NCI-H187 treated with DMSO at 0.1 percent for 48 hours (cell line): ENCODE measurements at regions not wholly inside any gene's neighbourhood (a gene's known extent, or its start where the extent isn't known, plus 50 kb on each side); places are given as distances from the start of the nearest gene placed in this dataset.

ENCODE experiments used
- DNase-seq: peaks from one replicate; lab custom pipeline; 2025; lab: John Stamatoyannopoulos, UW

- no peak for DNase-seq
Observed at GRCh38 chr7:25279705-25280104, 51.4 kb upstream of the NPVF start.

GRCh38 chr7:25280181-25280580 is 51.9 kb upstream of the NPVF start:
- DNase-seq = no peak

GRCh38 chr7:25282194-25282593 is 53.9 kb upstream of the NPVF start:
- no peak for DNase-seq

- DNase-seq = no peak
Observed at GRCh38 chr7:25286756-25287155, 58.5 kb upstream of the NPVF start.

- DNase-seq = no peak
Observed at GRCh38 chr7:25287291-25287690, 59.0 kb upstream of the NPVF start.

- DNase-seq = no peak
Observed at GRCh38 chr7:25288556-25289307, 60.4 kb upstream of the NPVF start.

- no peak for DNase-seq
Observed at GRCh38 chr7:25289518-25289917, 61.2 kb upstream of the NPVF start.

- DNase-seq = no peak
Observed at GRCh38 chr7:25294624-25295023, 66.3 kb upstream of the NPVF start.

- DNase-seq = no peak
Observed at GRCh38 chr7:25295387-25295786, 67.1 kb upstream of the NPVF start.

- DNase-seq = no peak
Observed at GRCh38 chr7:25296086-25296485, 67.8 kb upstream of the NPVF start.

GRCh38 chr7:25297278-25297677 is 69.0 kb upstream of the NPVF start:
- DNase-seq = no peak

GRCh38 chr7:25303281-25304181 is 75.2 kb upstream of the NPVF start:
- no peak for DNase-seq

GRCh38 chr7:25304691-25305090 is 76.4 kb upstream of the NPVF start:
- no peak for DNase-seq

- no peak for DNase-seq
Observed at GRCh38 chr7:25305831-25306230, 77.5 kb upstream of the NPVF start.

GRCh38 chr7:25307624-25308023 is 79.3 kb upstream of the NPVF start:
- no peak for DNase-seq

GRCh38 chr7:25308246-25308645 is 80.0 kb upstream of the NPVF start:
- no peak for DNase-seq

GRCh38 chr7:25308906-25309705 is 80.8 kb upstream of the NPVF start:
- DNase-seq = no peak

GRCh38 chr7:25310896-25311295 is 82.6 kb upstream of the NPVF start:
- DNase-seq = no peak

GRCh38 chr7:25311346-25311745 is 83.1 kb upstream of the NPVF start:
- no peak for DNase-seq

- no peak for DNase-seq
Observed at GRCh38 chr7:25312968-25313367, 84.7 kb upstream of the NPVF start.

GRCh38 chr7:25313526-25313925 is 85.2 kb upstream of the NPVF start:
- no peak for DNase-seq

- no peak for DNase-seq
Observed at GRCh38 chr7:25314094-25314730, 85.9 kb upstream of the NPVF start.
